ENCODE measurements at regions not wholly inside any gene's neighbourhood (a gene's known extent, or its start where the extent isn't known, plus 50 kb on each side); places are given as distances from the start of the nearest gene placed in this dataset.

DNA sequence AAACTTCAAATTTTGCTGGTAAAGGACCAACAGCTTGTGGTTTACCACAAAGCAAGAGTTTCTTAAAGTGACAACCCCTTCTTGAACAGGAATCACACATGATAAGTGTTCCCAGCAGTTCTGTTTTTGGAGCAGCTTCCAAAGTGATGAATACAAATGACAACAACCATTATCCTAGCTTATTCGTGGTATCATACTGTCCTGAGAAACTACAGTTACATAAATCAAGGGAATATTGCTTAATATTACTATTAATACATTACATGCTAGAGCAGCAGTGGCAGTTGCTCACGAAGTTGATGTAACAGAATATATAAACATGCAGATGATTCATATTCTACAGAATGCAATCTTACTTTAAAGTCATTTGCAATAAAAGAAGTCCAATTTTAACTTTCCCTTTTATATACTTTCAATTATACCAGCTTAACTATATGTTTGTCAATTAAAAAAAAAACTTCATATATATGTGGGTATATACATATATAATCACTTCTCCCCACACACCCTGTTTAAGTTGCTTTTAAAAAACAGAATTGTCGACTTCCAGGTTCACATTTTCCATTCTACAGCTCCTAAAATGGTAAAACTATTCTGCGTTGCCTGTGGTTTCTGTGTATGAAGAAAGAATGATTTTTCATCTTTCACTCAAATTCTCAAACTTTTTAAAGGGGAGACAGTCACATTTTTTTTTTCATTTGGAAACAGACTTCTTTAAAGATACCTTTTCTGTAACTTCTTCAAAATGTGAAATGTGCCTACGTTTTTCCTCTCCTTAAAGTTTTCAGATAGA is 713.6 kb downstream of the TDRD15 start:
- TF ChIP-seq CTCF (IDR thresholded peaks at IDR 0.05) (no peak), POLR2AphosphoS5 (IDR thresholded peaks at IDR 0.05) (no peak)
